Body of pancreas (tissue), 4 donors: ENCODE measurements at regions not wholly inside any gene's neighbourhood (a gene's known extent, or its start where the extent isn't known, plus 50 kb on each side); places are given as distances from the start of the nearest gene placed in this dataset.

ENCODE experiments used
- CTCF ChIP-seq, 7 experiments: fragments of 450-650 bp in 4 of 7; fragments of 200-600 bp in 3 of 7; sonication (generic) in 3 of 7; IDR thresholded peaks; one replicate each; pipeline ENCODE4 v1.5.1; 2016 to 2019; ENCODE audit warnings: antibody characterized with exemption in 7 of 7
- POLR2A ChIP-seq, 3 donors: fragments of 450-650 bp; IDR thresholded peaks; one replicate each; pipeline ENCODE4 v1.6.1; 2016; ENCODE audit warnings: antibody characterized with exemption in 3 of 3, mild to moderate bottlenecking in 2 of 3

- TF ChIP-seq CTCF (IDR thresholded peaks at IDR 0.05) (no peak), POLR2A (IDR thresholded peaks at IDR 0.05) (no peak)
These were observed 115.4 kb upstream of the FOXN2 start for GRCh38 chr2:48199070-48199469.
